H9 (cell line): ENCODE measurements at regions not wholly inside any gene's neighbourhood (a gene's known extent, or its start where the extent isn't known, plus 50 kb on each side); places are given as distances from the start of the nearest gene placed in this dataset.

Experiments used
- DNase-seq: peaks from one replicate; pipeline ENCODE4 v3.0.0-alpha.2; 2017
- H2AFZ ChIP-seq: one replicate; pipeline ENCODE4 v1.6.1; 2013; ENCODE audit warnings: mild to moderate bottlenecking, low read length, control low read depth, moderate library complexity
- H2AK5ac ChIP-seq: 2 replicates; pipeline ENCODE4 v1.6.1; 2013; ENCODE audit warnings: low read length, control low read depth, mixed read lengths; ENCODE audit not compliant: insufficient read length
- H2BK120ac ChIP-seq: one replicate; pipeline ENCODE4 v1.6.1; 2013; ENCODE audit warnings: low read depth, mild to moderate bottlenecking, low read length, control low read depth, inconsistent platforms; ENCODE audit not compliant: poor library complexity, severe bottlenecking
- H2BK12ac ChIP-seq: 2 replicates; pipeline ENCODE4 v1.6.1; 2013; ENCODE audit warnings: low read length, control low read depth, mixed read lengths, low read depth; ENCODE audit not compliant: insufficient read length
- H2BK15ac ChIP-seq: 2 replicates; pipeline ENCODE4 v1.6.1; 2013; ENCODE audit warnings: low read depth, low read length, control low read depth
- H2BK20ac ChIP-seq: one replicate; pipeline ENCODE4 v1.6.1; 2013; ENCODE audit warnings: low read depth, mild to moderate bottlenecking, low read length, control low read depth, inconsistent platforms; ENCODE audit not compliant: poor library complexity, severe bottlenecking
- H2BK5ac ChIP-seq: 2 replicates; pipeline ENCODE4 v1.6.1; 2013; ENCODE audit warnings: low read length, control low read depth, mixed read lengths; ENCODE audit not compliant: insufficient read length
- H3K14ac ChIP-seq: 2 replicates; pipeline ENCODE4 v1.6.1; 2013; ENCODE audit warnings: low read length, control low read depth; ENCODE audit not compliant: insufficient read depth
- H3K18ac ChIP-seq: 2 replicates; pipeline ENCODE4 v1.6.1; 2013; ENCODE audit warnings: low read depth, mild to moderate bottlenecking, mixed read lengths, low read length, control low read depth; ENCODE audit not compliant: insufficient read length
- H3K23ac ChIP-seq: 2 replicates; pipeline ENCODE4 v1.6.1; 2013; ENCODE audit warnings: low read length, control low read depth, mixed read lengths, low read depth; ENCODE audit not compliant: insufficient read length
- H3K23me2 ChIP-seq: 2 replicates; pipeline ENCODE4 v1.6.1; 2013; ENCODE audit warnings: low read depth, mild to moderate bottlenecking, mixed read lengths, low read length, control low read depth; ENCODE audit not compliant: insufficient read length, poor library complexity, severe bottlenecking
- H3K27ac ChIP-seq: 2 replicates; pipeline ENCODE4 v1.5.1; 2013; ENCODE audit warnings: low read length, control low read depth, mixed read lengths, low read depth; ENCODE audit not compliant: insufficient read length
- H3K27me3 ChIP-seq: 2 replicates; pipeline ENCODE4 v1.6.1; 2013; ENCODE audit warnings: low read length, control low read depth, inconsistent platforms; ENCODE audit not compliant: insufficient read depth
- H3K4ac ChIP-seq: 2 replicates; pipeline ENCODE4 v1.6.1; 2013; ENCODE audit warnings: low read depth, mild to moderate bottlenecking, control low read depth, inconsistent platforms, low read length, moderate library complexity
- H3K4me1 ChIP-seq: 2 replicates; pipeline ENCODE4 v1.6.1; 2013; ENCODE audit warnings: low read length, control low read depth, inconsistent platforms; ENCODE audit not compliant: insufficient read depth
- H3K4me2 ChIP-seq: 2 replicates; pipeline ENCODE4 v1.6.1; 2013; ENCODE audit warnings: low read length, control low read depth, mixed read lengths; ENCODE audit not compliant: insufficient read length, insufficient read depth
- H3K56ac ChIP-seq: 2 replicates; pipeline ENCODE4 v1.6.1; 2013; ENCODE audit warnings: low read depth, mild to moderate bottlenecking, mixed read lengths, low read length, control low read depth; ENCODE audit not compliant: insufficient read length
- H3K79me1 ChIP-seq: 2 replicates; pipeline ENCODE4 v1.6.1; 2013; ENCODE audit warnings: low read depth, mild to moderate bottlenecking, moderate library complexity, low read length, control low read depth, inconsistent platforms; ENCODE audit not compliant: insufficient read depth, poor library complexity, severe bottlenecking
- H3K79me2 ChIP-seq: 2 replicates; pipeline ENCODE4 v1.6.1; 2013; ENCODE audit warnings: low read length, control low read depth, inconsistent platforms; ENCODE audit not compliant: insufficient read depth
- H3K9ac ChIP-seq: 2 replicates; pipeline ENCODE4 v1.6.1; 2013; ENCODE audit warnings: low read length, control low read depth, mixed read lengths; ENCODE audit not compliant: insufficient read length; ENCODE audit errors: extremely low read depth
- H3K9me3 ChIP-seq: one replicate; pipeline ENCODE4 v1.6.1; 2013; ENCODE audit warnings: low read depth, low read length, inconsistent platforms; ENCODE audit not compliant: control insufficient read depth
- H3T11ph ChIP-seq: one replicate; pipeline ENCODE4 v1.6.1; 2013; ENCODE audit warnings: mild to moderate bottlenecking, low read length, control low read depth, inconsistent platforms
- H4K20me1 ChIP-seq: one replicate; pipeline ENCODE4 v1.6.1; 2013; ENCODE audit not compliant: control insufficient read depth, insufficient read length, insufficient read depth
- H4K5ac ChIP-seq: 2 replicates; pipeline ENCODE4 v1.6.1; 2013; ENCODE audit warnings: low read depth, mild to moderate bottlenecking, mixed read lengths, low read length, control low read depth; ENCODE audit not compliant: insufficient read length
- H4K8ac ChIP-seq: replicated peaks from 2 replicates; pipeline ENCODE4 v1.6.1; 2013; ENCODE audit warnings: low read length, control low read depth, mixed read lengths, low read depth; ENCODE audit not compliant: insufficient read length
- H4K91ac ChIP-seq: 2 replicates; pipeline ENCODE4 v1.6.1; 2013; ENCODE audit warnings: low read depth, mild to moderate bottlenecking, moderate library complexity, mixed read lengths, low read length, control low read depth; ENCODE audit not compliant: insufficient read length
- H3K27ac Mint-ChIP-seq, 3 experiments: 2 replicates in 2 of 3; 3 replicates in 1 of 3; pipeline ENCODE4 v1.8.0; 2020 to 2021; ENCODE audit warnings: mixed read lengths in 3 of 3, mild to moderate bottlenecking in 1 of 3, moderate library complexity in 1 of 3
- H3K27me3 Mint-ChIP-seq: 2 replicates; pipeline ENCODE4 v1.8.0; 2021; ENCODE audit warnings: low read depth, mild to moderate bottlenecking, moderate library complexity, mixed read lengths
- H3K36me3 Mint-ChIP-seq, 3 experiments: 2 replicates in 2 of 3; 3 replicates in 1 of 3; pipeline ENCODE4 v1.8.0; 2020 to 2021; ENCODE audit warnings: low read depth in 3 of 3, mixed read lengths in 3 of 3; ENCODE audit not compliant: insufficient read depth in 1 of 3
- H3K4me1 Mint-ChIP-seq, 2 experiments: 2 replicates each; pipeline ENCODE4 v1.8.0; 2020; ENCODE audit warnings: mixed read lengths in 2 of 2
- H3K4me3 Mint-ChIP-seq, 2 experiments: 2 replicates in 1 of 2; 3 replicates in 1 of 2; pipeline ENCODE4 v1.8.0; 2020 to 2021; ENCODE audit warnings: mild to moderate bottlenecking in 2 of 2, mixed read lengths in 2 of 2, moderate library complexity in 1 of 2
- H3K9me3 Mint-ChIP-seq, 2 experiments: 2 replicates in 1 of 2; 3 replicates in 1 of 2; pipeline ENCODE4 v1.8.0; 2020; ENCODE audit warnings: mild to moderate bottlenecking in 2 of 2, mixed read lengths in 2 of 2, moderate library complexity in 1 of 2
- WGBS: extraction: QIAGEN DNeasy Blood & Tissue Kit; methylation state at CpG from one replicate; pipeline ENCODE4 v1.1.7; 2013; ENCODE audit warnings: missing lambda C conversion rate, low lambda C conversion rate, mixed read lengths; ENCODE audit not compliant: insufficient read length; ENCODE audit errors: extremely low coverage; 5-methylcytosine and 5-hydroxymethylcytosine counted together
- TF ChIP-seq, protein P1 (sequence below): fragments of 200-600 bp; sonication (generic); conservative IDR thresholded peaks from 3 replicates; pipeline ENCODE4 v1.8.0; 2021; ENCODE audit warnings: antibody characterized with exemption, mild to moderate bottlenecking

- no CpG with 5 or more reads among the region's 9 CpGs for WGBS
- Histone ChIP-seq H3K27me3 (no peaks in the 10 kb centered on the region), H3K9me3 (no peaks in the 10 kb centered on the region), H3K23me2 (no peaks in the 10 kb centered on the region), H3K56ac (no peak overlapping the region), H2BK5ac (no peak overlapping the region), H3K4me2 (no peak overlapping the region), H2BK120ac (no peak overlapping the region), H4K20me1 (no peaks in the 10 kb centered on the region), H4K8ac (no peak overlapping the region), H4K91ac (no peak overlapping the region), H3K4me1 (peaks cover 3% of the 10 kb centered on the region; the same call in 1 of the 2 replicates), H2BK20ac (no peak overlapping the region), H3K14ac (peak overlapping the region; percentile 44; the same call in 1 of the 2 replicates), H3K9ac (no peak overlapping the region), H3K4ac (no peak overlapping the region), H2AFZ (no peak overlapping the region), H3T11ph (no peak overlapping the region), H3K18ac (no peak overlapping the region), H3K27ac (no peak overlapping the region), H3K79me1 (no peaks in the 10 kb centered on the region), H3K23ac (no peak overlapping the region), H3K79me2 (no peaks in the 10 kb centered on the region), H2BK12ac (no peak overlapping the region), H2BK15ac (no peak overlapping the region), H2AK5ac (no peak overlapping the region), H4K5ac (peak overlapping the region; percentile 72)
- peak overlapping the region in 2 of 3 experiments; percentile 39 to 78; a peak in 2 of 7 replicates for H3K27ac Mint-ChIP-seq
- TF ChIP-seq, protein P1, sequence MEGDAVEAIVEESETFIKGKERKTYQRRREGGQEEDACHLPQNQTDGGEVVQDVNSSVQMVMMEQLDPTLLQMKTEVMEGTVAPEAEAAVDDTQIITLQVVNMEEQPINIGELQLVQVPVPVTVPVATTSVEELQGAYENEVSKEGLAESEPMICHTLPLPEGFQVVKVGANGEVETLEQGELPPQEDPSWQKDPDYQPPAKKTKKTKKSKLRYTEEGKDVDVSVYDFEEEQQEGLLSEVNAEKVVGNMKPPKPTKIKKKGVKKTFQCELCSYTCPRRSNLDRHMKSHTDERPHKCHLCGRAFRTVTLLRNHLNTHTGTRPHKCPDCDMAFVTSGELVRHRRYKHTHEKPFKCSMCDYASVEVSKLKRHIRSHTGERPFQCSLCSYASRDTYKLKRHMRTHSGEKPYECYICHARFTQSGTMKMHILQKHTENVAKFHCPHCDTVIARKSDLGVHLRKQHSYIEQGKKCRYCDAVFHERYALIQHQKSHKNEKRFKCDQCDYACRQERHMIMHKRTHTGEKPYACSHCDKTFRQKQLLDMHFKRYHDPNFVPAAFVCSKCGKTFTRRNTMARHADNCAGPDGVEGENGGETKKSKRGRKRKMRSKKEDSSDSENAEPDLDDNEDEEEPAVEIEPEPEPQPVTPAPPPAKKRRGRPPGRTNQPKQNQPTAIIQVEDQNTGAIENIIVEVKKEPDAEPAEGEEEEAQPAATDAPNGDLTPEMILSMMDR = no peak
- no peaks in the 10 kb centered on the region; a peak in 1 of 7 replicates for H3K36me3 Mint-ChIP-seq
- peaks cover 6% of the 10 kb centered on the region for H3K27me3 Mint-ChIP-seq
- no peak for DNase-seq
- no peak overlapping the region for H3K4me3 Mint-ChIP-seq
- peaks cover 0 to 6% of the 10 kb centered on the region in 2 experiments; a peak in 2 of 5 replicates for H3K9me3 Mint-ChIP-seq
- H3K4me1 Mint-ChIP-seq = peaks cover 17 to 19% of the 10 kb centered on the region in 2 experiments
These were observed 71.2 kb upstream of the GTF3A start for GRCh38 chr13:27353166-27353583.
